ENCODE measurements at regions not wholly inside any gene's neighbourhood (a gene's known extent, or its start where the extent isn't known, plus 50 kb on each side); places are given as distances from the start of the nearest gene placed in this dataset.
"Not testable (repeated sequence)": the region's sequence is repeated elsewhere in the genome, so short reads cannot be mapped to it uniquely, and the experiment has no call there.

DNA sequence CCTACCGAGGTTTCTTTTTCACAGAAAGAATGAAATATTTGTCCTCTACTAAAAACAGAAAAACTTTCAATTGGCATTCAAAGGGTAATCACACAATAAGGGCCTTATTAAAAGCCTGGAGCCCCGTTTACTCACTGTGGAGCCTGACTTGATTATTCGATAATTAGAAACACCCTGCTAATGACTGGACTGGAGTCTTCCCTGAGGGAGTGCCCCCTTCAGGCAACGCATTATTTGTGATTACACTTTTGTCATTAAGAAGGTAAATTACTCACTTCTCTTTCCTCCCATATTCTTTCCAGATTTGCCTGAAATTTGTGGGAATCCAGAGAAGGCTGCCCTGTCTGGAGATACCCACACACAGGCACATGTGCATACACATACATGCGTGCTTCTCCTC, 444.2 kb upstream of the NPVF start:
- no peak for DNase-seq

DNA sequence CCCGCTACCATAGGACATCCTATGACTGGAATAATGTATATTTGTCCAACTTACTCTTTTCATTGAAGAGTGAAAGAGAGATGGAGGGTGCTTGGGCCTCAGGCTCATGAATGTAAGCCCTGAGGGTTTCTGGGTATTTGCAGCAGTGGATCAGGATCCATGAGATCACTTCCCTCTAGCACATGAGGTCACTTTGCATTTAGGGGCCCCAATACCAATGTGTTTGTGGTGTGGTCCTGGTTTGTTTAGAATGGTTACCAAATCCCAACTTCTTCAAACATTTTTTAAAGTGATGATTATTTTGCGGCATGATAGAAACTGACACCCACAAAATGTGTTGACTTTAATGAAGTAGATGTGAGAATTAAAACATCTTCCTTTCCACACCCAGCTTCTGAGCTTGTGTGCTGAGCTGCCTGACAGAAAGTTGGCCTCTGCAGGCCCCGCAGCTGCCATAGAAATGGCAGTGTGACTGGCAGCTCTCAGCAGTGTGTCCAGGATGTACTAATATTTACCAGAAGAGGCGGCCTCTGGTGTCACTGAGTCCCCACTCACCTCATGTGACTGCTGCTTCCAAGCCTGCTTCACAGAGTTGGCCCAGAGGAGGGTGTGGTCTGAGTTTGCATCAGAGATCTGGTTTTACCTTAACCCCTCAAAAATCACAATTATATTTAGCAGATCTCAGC, 447.6 kb upstream of the NPVF start:
- DNase-seq: no peak

DNA sequence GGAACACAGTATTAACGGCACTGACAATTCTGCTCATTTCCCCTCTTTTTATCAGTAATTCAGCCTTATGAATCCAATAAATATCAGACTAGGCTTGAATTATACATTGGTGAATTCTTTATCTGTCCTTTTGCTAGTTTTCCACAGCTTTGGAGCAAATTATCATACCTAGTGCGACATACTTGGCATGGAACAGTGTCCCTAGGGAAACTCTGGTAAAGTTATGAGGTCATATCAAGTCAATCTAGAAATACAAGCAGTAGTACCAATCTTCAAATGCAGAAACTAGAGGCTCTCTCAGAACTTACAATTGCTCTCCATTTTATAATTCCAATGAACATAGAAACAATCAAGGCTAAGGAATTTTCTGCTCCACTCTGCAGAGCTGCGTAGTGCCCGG, 449.3 kb upstream of the NPVF start:
- DNase-seq: no peak

DNA sequence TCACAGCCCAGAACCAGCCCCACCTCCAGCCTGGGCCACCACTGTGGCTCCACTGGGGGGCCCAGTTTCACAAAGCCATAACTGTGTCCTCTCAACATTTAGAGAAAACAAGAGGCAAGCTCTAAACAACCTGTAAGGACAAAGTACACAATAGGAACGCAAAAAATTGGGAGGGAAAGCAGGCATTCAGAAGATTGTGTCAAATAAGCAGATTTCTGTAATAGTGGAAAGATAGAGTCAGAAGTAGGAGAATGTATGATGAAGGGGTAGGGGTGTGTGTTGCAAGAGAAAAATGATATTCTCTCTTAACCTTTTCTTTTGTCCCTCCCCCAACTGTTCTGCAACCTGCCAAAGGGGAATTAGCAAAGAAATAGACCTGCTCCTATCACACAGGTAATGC, 449.9 kb upstream of the NPVF start:
- no peak for DNase-seq

DNA sequence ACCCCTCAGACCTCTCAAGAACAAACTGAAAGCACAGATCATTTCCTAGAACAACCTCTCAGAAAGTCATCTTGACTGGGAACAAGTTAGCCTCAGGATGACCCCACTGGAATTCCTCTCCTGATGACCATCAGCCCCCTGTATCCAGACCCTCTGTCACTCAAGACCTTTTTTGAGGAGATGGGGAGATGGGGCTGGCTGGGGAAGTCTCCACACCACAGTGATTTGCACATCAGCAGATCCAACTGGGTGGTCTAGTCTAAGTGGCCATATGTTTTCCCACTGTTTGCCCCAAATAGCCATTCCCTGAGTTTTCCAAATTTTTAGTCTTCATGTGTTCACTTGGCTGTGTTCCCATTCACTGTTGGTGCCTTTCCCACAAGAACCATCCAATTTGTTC, 452.4 kb upstream of the NPVF start:
- no peak for DNase-seq

DNA sequence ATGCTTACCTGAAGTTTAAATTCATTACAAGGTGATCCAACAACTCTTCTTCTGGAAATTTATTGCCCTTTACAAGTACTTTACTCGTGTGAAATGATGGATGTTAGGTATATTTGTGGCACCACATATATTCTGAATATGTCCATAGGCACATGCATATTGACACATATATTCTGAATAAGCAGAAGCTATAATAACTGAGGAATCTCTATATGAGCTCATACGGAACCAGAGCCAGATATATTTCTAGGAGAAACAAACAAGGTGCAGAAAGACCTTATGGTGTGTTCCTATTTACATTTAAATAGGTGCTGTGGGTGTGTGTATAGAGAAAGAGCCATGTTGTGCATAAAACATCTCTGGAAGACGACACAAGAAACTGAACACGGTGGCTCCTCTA, 456.1 kb upstream of the NPVF start:
- DNase-seq: no peak

DNA sequence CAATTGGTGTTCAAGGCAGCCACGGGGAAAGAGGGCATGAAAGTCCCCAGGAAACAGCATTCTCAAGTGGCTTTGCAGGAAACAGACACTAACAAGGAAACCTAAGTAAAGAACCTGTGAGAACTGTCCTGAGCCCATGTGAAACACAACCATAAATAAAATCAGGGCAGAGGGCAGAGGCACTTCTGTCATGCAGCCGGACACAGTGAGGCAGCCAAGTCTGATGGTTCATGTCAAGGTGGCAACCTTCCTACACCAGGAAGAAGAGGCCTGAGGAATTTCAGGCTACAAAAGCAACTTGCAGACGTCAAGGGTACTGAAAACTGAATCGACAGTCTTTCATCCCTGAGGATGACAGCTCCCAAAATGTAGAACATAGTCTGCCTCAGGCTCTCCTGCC, 458.2 kb upstream of the NPVF start:
- no peak for DNase-seq

DNA sequence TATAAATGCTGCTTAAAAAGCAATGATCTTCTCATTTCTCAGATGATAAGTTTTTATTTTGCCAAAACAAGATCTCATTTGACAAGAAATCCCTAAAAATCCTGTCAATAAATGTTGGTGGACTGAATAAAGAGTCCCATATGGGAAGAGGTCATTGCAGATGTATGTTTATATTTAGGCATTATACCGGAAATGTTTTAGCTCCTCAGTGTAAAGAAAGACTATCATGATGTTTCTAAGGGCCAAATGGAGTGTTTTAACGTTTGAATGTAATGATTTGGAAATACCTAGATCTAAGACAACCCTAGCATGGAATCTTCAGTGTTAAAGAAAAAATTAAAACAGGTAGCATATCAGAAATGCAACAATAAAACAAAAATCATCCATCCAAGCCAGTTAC, 457.8 kb upstream of the NFE2L3 start:
- DNase-seq: no peak

DNA sequence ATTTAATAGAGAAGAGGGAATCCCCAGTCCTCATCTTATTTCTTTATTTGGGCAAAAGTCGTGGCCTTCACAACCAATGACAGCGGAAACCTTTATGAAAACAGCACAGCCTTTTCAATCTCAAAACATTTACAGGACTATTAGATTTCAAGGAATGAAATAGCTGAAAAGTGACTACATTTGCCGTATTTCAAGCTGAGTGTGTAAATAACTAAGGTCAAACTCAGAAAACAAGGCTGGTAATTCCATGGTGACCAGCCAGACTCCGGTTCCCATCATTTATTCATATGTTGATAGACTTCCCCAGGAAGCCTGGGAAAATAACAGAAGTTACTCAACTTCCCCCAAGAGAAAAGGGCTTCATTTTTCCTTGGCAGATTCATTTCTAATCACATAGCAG, 457.3 kb upstream of the NFE2L3 start:
- no peak for DNase-seq

DNA sequence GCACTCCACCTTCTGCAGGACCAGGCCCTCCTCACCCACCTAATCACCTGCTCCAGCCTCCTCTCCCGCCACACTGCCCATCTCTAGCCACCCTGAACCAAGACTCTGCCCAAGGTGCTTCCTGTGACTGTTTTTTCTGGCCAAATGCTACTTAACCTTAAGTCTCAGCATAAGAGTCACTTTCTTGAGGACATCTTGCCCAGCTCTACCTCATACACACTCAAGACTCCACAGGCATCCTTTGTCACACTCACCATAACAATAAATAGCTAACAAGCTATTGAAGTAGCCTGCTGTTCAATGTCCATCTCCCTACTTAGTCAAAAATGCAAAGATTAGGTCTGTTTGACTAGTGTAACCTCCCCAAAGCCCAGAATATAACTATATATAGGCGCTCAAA, 455.4 kb upstream of the NFE2L3 start:
- no peak for DNase-seq

DNA sequence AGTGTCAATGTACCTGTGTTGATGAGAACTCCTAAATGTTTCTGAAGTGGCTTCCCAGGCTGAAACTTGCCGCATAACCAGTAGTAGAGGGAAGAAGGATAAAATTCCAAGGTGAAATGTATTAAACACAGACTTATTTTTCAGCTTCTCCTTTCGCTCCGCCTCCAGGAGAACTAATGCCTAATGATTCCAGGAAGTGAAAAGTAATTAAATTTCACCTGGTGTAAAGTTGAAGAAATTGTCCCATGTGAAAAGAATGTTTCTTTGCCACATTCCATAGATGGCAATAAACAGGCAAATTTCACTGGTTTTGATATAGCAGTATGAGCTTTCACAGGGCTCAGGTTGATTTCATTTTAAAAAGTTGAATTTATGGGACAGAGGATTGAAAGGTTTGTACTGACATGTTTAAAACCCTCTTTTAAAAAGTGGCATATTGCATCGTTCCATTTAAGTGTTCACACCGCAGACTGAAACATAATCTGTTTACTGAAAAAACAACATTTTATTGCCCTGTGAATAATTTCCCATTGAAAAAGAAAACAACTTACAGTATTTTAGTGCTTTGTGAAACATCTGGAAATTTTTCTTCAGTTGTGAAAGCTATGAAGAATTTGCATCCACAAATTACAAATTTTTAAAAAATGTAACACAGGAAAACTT, 453.4 kb upstream of the NFE2L3 start:
- no peak for DNase-seq

DNA sequence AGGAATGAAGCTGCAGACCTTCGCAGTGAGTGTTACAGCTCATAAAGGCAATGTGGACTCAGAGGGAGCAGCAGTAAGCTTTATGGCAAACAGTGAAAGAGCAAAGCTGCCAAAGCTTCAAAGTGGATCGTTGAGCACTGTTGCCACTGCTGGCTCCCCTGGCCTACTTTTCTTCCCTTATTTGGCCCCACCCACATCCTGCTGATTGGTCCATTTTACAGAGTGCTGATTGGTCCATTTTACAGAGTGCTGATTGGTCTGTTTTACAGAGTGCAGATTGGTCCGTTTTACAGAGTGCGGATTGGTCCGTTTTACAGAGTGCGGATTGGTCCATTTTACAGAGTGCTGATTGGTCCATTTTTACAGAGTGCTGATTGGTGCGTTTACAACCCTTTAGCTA, 451.9 kb upstream of the NFE2L3 start:
- not testable (repeated sequence) for DNase-seq

DNA sequence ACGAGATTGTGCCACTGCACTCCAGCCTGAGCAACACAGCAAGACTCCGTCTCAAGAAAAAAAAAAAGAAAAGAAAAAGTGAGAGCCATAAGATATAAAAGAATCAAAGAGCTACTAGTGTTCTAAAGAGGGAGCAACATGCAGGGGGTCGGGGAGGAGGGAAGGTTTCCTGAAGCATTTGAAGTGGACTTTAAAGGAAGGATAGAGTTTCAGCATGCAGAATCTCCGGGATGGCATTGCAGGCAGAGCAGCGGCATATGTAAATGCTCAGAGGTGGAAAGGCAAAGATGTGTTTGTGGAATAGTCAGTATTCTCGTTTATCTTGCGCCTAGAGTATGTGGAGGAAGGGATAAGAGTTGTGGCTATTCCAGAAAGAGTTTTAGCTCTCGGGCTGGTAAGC, 447.6 kb upstream of the NFE2L3 start:
- no peak for DNase-seq

DNA sequence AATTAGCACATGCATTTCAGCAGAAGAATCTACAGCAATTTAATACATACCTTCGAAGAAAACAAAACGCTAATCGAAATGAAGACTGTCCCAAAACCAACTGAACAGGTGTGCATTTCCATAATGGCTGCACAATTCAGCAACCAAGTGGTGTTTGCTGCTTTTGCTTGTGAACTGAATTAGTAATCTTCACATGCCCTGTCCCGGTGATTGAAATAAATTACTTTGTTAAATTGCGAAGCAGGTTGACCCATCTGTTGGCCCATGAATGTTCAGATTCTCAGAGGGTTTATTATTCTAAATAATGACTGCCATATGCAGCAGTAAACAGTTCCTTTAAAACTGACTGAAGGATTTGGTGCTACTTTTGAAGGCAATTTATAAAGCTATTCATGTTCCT, 445.2 kb upstream of the NFE2L3 start:
- no peak for DNase-seq

DNA sequence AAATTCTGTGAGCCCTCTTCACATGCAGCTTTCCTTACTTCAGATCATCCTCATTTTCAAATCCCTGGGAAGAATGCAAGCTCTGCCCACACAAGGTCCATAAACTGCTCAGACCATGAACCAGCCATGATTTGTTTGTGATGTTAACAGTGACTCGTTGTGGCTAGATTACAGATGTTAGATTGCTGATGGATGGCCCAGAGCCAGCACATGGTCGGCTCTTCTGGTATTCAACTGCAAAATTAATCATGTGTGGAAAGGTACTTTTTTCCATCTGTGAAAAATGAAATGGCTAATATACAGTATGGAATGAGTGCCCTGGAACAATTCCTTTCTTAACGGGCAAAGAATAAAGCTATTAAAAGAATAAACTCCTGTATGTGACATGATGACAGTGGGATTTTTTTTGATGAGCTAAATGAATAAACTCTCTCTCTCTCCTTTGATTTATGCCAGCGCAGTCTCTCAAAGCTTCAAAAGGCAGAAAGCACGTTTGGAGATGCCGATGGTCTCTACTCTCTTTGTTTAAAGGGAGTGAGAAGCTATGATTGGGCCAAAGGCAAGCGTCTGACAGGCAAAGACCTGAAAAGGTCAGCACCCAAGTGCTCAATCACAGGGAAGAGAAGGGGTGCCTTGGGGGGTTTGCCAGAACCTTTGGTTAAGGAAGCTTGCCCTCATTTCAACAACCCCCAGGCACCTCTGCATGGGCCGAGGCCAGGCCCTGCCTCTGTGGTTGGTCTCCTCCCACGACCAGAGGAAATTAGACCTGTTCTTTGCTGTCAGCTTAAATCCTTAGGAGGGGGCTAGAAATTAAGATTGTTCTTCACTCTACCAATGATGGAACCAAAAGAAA, 444.0 kb upstream of the NFE2L3 start:
- DNase-seq: no peak

DNA sequence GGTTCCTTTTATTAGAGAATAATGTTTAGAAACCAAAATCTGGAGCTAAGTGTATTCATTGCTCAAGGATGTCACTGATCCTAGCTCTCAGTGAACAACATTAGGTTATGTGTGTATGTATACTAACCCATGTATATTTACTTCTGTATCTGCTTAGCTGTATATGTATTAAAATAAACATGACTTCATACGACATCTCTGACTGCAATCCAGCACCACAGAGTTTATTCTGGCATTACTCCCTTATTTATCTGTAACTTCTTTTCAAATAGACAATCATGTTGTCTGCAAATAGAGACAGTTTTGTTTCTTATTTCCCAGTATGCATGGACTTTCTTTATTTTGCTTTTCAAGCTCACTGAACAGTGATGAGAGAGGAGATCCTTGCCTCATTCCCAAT, 441.0 kb upstream of the NFE2L3 start:
- DNase-seq: no peak

DNA sequence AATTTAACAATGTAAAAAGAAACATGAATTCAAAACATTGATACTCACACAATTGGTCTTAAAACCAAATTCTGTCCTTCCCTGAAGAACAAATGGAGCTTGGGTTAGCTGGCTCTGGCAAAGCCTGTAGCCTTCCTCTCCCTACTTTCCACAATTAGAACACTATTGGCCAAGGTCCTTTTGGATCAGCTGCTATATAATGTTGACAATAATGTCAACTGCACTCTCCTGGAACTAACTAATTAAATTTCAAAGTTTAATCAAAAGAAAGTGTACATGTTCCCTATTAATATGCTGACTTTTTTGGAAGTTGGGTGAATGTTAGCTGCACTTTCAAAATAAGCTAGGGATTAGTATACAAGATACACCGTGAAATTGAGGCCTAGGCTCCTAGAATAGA, 440.1 kb upstream of the NFE2L3 start:
- DNase-seq: no peak

DNA sequence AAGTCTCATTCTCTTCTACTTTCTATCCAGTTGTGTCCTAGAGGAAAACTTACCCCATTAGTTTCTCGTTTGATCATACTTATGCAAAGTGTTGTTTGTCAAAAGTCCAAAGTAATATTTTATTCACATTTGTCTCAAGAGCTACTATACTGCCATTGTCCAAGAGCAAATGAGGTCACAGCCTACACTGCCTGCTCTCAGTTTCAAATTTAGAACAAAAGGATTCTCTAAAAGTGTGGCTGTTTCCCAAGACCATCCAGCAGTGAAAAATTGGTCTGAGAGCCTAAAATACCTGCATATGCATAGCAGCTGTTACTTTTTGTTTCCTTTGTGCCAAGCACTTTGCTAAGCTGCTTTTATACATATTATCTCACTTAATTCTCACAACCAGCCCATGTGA, 439.5 kb upstream of the NFE2L3 start:
- DNase-seq: no peak

DNA sequence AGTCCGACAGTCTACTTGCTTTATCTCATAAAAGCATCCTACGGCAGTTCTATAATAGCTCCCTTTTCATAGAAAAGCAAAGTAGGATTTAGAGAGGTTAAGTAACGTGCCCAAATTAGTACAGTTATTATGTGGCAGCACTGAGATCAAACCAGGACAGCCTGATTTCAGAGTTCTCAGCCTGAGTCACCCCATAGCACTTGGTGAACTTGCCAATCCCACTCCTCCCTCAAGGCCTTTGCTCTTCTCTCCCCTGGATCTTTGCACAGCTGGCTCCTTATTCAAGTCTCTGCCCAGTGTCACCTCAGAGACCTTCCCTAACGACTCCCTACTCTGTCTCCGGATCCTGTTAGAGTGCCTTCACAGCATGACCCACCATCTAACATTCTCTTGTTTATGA, 438.0 kb upstream of the NFE2L3 start:
- DNase-seq: no peak

DNA sequence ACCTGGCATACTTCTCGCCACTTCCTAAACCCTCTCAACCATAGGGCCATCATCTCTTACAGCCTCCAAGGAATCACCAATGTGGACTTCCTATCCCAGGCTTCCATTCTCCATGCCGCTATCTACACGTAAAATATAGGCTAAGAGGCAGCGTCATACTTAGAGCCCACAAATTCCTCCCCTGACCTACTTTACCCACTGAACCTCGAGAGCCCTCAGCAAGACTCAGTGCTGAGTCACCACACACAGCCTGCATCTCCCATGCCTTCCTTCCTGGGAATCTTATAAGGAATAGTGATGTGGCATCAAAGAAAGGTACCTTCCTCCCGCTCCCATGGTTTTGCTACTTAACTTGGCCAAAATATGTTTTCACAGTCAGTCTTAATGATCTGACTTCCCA, 435.6 kb upstream of the NFE2L3 start:
- no peak for DNase-seq

DNA sequence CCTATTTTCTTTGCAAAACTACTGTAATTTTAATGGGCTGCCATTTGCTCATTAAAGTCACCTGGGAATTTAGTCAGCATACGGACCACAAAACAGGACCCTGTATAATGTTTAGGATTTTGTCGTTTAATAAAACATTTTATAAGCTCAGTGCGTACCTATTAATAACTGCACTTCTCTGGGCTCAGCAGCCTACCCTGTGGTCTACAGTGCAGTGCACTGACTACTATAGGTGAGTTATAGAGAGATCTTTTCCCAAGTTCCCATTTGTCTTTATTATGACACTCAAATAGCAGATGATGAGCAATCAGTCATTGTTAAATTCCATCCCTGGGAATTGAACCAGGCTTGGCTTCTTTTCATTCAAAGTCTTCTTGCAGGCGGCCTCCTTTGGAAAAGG, 433.4 kb upstream of the NFE2L3 start:
- no peak for DNase-seq

DNA sequence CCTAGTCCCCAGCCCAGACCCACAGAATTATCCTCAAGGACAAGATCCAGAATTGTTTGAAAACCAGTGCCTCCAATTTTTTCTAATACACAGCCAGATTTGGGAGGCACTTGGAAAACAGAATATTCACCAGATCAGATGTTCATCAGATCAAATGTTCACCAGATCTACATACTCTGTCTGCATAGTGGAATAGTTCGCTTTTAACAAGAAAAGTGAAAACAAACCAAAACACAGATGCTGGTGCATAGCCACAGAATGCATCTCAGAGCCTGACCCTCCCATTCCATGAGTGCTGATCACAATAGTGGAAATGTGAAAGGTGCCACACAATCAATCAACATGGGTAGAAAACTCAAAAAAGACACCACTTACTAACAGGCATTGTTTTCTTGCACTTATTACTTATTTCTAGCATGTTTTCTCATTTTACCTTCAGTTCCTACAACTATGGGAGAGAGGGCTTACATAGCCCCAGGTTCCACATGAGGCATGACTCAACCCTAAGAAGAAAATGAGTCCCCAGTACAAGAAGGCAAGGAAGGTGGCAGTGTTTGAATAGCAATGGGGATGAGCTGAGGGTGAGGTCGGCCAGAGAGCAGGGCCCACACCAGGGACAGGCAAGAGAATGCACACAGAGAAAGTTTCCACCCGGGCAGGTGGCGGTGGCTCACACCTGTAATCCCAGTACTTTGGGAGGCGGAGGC, 432.7 kb upstream of the NFE2L3 start:
- DNase-seq: no peak

DNA sequence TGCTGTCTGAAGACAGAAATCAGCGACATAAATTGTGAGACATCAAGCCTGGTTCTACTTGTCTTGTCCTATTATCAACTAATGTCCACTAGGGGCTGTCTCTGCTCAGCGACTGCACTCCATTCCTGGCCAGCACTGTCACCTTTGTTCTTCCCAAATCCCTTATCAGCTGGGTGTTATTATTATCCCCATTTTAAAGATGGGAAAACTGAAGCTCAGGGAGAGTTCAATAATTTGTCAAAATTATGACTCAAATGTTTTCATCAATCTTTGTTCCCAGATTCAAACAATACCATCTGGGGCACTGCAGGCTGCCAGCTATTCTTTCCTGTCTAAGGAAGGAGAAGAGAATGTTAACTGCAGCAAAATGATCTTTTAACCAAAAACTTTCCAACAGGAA, 431.6 kb upstream of the NFE2L3 start:
- no peak for DNase-seq

DNA sequence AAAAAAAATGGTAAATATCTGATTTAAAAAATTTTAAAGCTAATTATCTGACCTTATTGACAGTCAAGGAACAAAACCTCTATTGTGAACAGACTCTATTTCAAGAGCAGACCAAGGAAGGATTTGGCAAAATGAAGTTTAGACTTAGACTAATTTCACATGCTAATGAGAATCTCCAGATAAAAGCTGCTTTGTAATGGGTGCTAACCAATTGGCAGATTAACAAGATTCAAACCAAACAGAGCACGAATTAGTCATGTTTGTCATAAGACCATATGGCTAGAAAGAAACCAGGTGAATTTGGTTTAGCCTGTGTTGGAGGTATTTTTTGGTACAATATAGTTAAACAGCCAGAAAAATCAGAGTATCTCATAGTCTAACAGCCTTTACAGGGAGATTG, 429.1 kb upstream of the NFE2L3 start:
- no peak for DNase-seq
